ENCODE measurements at regions not wholly inside any gene's neighbourhood (a gene's known extent, or its start where the extent isn't known, plus 50 kb on each side); places are given as distances from the start of the nearest gene placed in this dataset.

DNA sequence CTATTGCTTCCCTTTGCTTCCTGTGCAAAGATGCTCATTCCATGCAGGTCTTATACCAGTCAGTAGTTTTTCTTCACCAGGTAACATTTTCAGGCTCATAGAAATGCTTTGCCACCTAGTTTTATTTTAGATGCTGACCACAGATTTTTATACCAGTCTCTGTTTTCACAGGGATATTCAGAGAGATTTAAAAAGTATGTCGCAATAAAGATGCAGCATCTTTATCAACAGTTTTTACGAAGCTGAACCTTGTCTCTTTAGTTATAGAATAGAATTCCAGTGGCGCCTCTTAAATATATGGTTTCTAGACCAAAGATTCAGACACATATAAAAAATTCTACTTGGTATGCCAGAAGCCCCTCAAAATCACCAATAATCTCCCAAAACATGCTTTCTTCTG, 155.7 kb upstream of the PCSK5 start:
- TF ChIP-seq, protein P1, sequence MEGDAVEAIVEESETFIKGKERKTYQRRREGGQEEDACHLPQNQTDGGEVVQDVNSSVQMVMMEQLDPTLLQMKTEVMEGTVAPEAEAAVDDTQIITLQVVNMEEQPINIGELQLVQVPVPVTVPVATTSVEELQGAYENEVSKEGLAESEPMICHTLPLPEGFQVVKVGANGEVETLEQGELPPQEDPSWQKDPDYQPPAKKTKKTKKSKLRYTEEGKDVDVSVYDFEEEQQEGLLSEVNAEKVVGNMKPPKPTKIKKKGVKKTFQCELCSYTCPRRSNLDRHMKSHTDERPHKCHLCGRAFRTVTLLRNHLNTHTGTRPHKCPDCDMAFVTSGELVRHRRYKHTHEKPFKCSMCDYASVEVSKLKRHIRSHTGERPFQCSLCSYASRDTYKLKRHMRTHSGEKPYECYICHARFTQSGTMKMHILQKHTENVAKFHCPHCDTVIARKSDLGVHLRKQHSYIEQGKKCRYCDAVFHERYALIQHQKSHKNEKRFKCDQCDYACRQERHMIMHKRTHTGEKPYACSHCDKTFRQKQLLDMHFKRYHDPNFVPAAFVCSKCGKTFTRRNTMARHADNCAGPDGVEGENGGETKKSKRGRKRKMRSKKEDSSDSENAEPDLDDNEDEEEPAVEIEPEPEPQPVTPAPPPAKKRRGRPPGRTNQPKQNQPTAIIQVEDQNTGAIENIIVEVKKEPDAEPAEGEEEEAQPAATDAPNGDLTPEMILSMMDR (IDR thresholded peaks at IDR 0.05; ENCODE audit: borderline replicate concordance) = no peak
- no peak for DNase-seq
- Histone ChIP-seq H3K4me3 (no peak overlapping the region), H3K4me1 (peaks cover 9% of the 10 kb centered on the region), H3K9me3 (replicated peaks) (no peaks in the 10 kb centered on the region), H3K36me3 (no peaks in the 10 kb centered on the region), H3K27ac (replicated peaks) (no peak overlapping the region), H3K27me3 (ENCODE audit: low read depth) (no peaks in the 10 kb centered on the region)
- intact Hi-C loops (cut with micrococcal nuclease) = no loop called here

DNA sequence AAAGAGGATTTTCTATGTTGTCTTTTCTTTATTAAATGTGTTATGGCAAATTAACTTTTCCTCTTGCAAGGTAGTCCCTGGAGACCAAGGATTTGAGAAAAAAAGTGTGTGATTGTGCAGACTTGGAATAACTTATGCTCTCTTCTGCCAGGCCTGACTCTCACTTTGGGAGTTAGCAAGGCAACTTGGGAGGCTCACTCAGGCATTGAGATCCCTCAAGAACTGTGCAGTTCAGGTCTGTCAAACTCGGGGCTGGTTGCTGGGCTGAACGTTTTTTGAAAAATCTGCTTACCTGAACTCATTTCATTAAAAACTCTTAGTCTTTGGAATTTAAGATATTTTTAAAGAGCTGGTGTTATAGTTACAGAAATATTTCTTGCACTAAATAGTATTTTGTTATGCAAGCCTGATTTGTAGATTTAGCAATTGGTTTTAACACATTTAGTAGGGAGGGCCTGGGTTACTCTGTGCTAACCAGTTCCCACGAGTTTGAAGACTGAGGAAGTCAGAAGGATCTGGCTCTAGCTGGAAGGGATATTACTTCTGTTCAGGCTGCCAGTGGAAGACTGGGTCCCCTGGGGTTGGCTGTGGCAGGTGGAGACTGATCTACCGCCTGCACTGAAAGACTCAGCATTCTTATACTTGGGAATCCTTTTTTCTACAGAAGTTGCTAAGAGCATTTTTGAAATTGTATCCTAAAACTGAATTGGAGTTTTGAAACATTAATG, 150.4 kb upstream of the PCSK5 start:
- H3K27me3 ChIP-seq (ENCODE audit: low read depth) = no peaks in the 10 kb centered on the region
- DNase-seq = peak; percentile 18
- intact Hi-C loops (cut with micrococcal nuclease) = no loop called here
- peaks cover 5% of the 10 kb centered on the region for H3K9me3 ChIP-seq (replicated peaks)
- peaks cover 15% of the 10 kb centered on the region for H3K4me1 ChIP-seq
- TF ChIP-seq, protein P1 (IDR thresholded peaks at IDR 0.05; ENCODE audit: borderline replicate concordance) = no peak
- no peak overlapping the region for H3K4me3 ChIP-seq
- H3K36me3 ChIP-seq = no peaks in the 10 kb centered on the region
- H3K27ac ChIP-seq (replicated peaks) = no peak overlapping the region

DNA sequence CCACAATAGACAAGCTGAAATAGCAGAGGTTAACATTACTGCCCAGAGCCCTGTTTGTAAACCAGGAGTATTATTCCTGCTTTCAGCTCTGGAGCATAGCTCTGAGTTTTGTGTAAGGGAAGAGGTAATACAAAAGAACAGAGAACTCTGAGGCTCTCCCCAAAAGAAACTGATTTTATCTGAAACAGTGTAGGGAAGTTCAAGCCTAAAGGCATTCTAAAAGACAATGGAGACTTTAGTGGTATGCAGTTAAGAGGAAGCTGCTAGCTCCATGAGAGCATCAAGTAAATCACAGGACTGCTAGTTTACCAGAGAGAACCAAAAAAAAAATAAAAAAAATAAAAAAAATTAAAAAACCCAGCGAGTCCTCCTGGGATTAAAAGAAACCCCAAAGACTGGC, 146.6 kb upstream of the PCSK5 start:
- no peak overlapping the region for H3K27ac ChIP-seq (replicated peaks)
- H3K27me3 ChIP-seq (ENCODE audit: low read depth) = no peaks in the 10 kb centered on the region
- H3K4me1 ChIP-seq = peaks cover 15% of the 10 kb centered on the region
- peaks cover 11% of the 10 kb centered on the region for H3K9me3 ChIP-seq (replicated peaks)
- intact Hi-C loops (cut with micrococcal nuclease) = no loop called here
- TF ChIP-seq, protein P1 (IDR thresholded peaks at IDR 0.05; ENCODE audit: borderline replicate concordance) = no peak
- H3K4me3 ChIP-seq = no peak overlapping the region
- no peaks in the 10 kb centered on the region for H3K36me3 ChIP-seq
- DNase-seq = no peak

DNA sequence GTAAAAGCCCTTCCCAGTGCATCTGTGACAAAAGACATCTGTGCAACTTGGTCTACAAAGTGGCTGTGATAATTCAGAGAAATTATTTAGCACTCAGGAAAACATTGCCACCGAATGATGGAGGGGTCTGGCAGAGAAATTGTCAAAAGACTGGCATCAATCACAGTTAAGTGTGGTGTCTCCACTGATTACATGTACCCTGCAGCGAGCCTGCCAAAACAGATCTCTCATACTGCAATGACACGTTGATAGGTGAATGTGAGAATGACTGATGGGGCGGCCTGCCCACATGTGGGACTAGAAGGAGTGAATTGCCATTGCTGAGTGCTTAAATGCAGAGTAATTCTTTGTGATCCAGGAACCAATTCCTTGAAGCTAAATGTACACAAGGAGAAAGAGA, 136.4 kb upstream of the PCSK5 start:
- H3K27ac ChIP-seq (replicated peaks) = peak overlapping the region; percentile 43
- H3K4me1 ChIP-seq = no peaks in the 10 kb centered on the region
- intact Hi-C loops (cut with micrococcal nuclease) = no loop called here
- H3K36me3 ChIP-seq = no peaks in the 10 kb centered on the region
- DNase-seq = peak; percentile 72
- no peak overlapping the region for H3K4me3 ChIP-seq
- no peaks in the 10 kb centered on the region for H3K27me3 ChIP-seq (ENCODE audit: low read depth)
- H3K9me3 ChIP-seq (replicated peaks) = peaks cover 13% of the 10 kb centered on the region
- TF ChIP-seq, protein P1 (IDR thresholded peaks at IDR 0.05; ENCODE audit: borderline replicate concordance) = no peak

DNA sequence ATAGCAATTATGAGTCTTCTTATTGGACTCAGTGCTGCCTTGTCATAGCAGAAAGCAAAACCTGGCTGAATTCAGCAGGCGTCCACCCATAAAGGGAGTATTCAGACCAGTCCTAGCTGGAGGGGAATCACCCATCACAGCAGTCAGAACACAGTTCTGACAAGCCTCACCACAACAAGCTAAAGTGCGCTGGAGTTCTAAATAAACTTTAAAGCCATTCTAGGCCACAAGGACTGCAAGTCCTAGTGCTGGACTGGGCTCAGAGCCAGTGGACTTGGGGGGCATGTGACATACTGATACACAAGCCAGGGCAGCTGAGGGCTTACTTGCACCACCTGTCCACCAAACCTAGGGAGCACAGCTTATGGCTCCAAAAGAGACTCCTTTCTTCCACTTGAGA, 115.3 kb upstream of the PCSK5 start:
- no peak overlapping the region for H3K4me3 ChIP-seq
- H3K4me1 ChIP-seq = no peaks in the 10 kb centered on the region
- peaks cover 18% of the 10 kb centered on the region for H3K9me3 ChIP-seq (replicated peaks)
- peak; percentile 36 for DNase-seq
- TF ChIP-seq, protein P1 (IDR thresholded peaks at IDR 0.05; ENCODE audit: borderline replicate concordance) = no peak
- H3K27ac ChIP-seq (replicated peaks) = no peak overlapping the region
- H3K36me3 ChIP-seq = no peaks in the 10 kb centered on the region
- no peaks in the 10 kb centered on the region for H3K27me3 ChIP-seq (ENCODE audit: low read depth)
- intact Hi-C loops (cut with micrococcal nuclease) = no loop called here

Measured in left ventricle myocardium inferior (tissue), 1 donor.